HCT116 (cell line): ENCODE measurements at regions not wholly inside any gene's neighbourhood (a gene's known extent, or its start where the extent isn't known, plus 50 kb on each side); places are given as distances from the start of the nearest gene placed in this dataset.

Experiments
- ATAC-seq: fragments of 200-7000 bp; cut with Tn5 transposase; 2 replicates; pipeline ENCODE4 v1.9.1; 2020; ENCODE audit warnings: mild to moderate bottlenecking, moderate library complexity
- BruUV-seq: library from RNA; stranded (reverse); fragments of 400-500 nt; replicated peaks from 2 replicates; lab custom pipeline; 2021; lab: Mats Ljungman, UMichigan
- CTCF ChIA-PET: fragments of 300-600 bp; sonication (Branson Sonifier 250); formaldehyde crosslinking; loops from one replicate; lab custom pipeline; 2021; ENCODE audit warnings: antibody characterized with exemption; lab: Charles Lee
- POLR2A ChIA-PET: fragments of 300-600, 350-600 bp; sonication (Branson Sonifier 250); formaldehyde crosslinking; loops from one replicate; lab custom pipeline; 2021; ENCODE audit warnings: antibody characterized with exemption; lab: Charles Lee
- RAD21 ChIA-PET, 2 experiments: fragments of 300-600 bp; sonication (Branson Sonifier 250); formaldehyde crosslinking; loops; one replicate each; lab custom pipeline; 2023; ENCODE audit warnings: low total read pairs in 2 of 2; ENCODE audit not compliant: uncharacterized antibody in 2 of 2, unreplicated experiment in 2 of 2, low non-redundant PET in 1 of 2; lab: Charles Lee
- DNase-seq: peaks from one replicate; pipeline ENCODE4 v3.0.0-alpha.2; 2010; ENCODE audit warnings: low read depth, low spot score
- H2AFZ ChIP-seq: fragments of 200-600 bp; shearing (Covaris generic), sonication (generic); 2 replicates; pipeline ENCODE4 v1.6.1; 2017; ENCODE audit warnings: low read depth, mixed run types, mixed read lengths, antibody characterized with exemption, low read length; ENCODE audit not compliant: poor library complexity, severe bottlenecking
- H3K27ac ChIP-seq: 2 replicates; pipeline ENCODE4 v1.5.1; 2012; ENCODE audit warnings: low read depth, low read length
- H3K27me3 ChIP-seq: fragments of 200-600 bp; sonication (generic); 2 replicates; pipeline ENCODE4 v1.6.1; 2016; ENCODE audit warnings: mixed run types, low read length, mixed read lengths; ENCODE audit not compliant: insufficient read depth
- H3K36me3 ChIP-seq, 2 experiments: fragments of 200-500 bp in 1 of 2; fragments of 200-600 bp in 1 of 2; sonication (Bioruptor generic) in 1 of 2; sonication (generic) in 1 of 2; 2 replicates each; pipeline versions ENCODE4 v1.5.1 to v1.6.1; 2014 to 2016; ENCODE audit warnings: low read length in 2 of 2, inconsistent platforms in 1 of 2, mixed read lengths in 1 of 2, mixed run types in 1 of 2; ENCODE audit not compliant: insufficient read depth in 2 of 2, control insufficient read depth in 1 of 2
- H3K4me1 ChIP-seq, 2 experiments: fragments of 200-600 bp in 1 of 2; sonication (generic) in 1 of 2; 2 replicates each; pipeline versions ENCODE4 v1.5.1 to v1.6.1; 2012 to 2017; ENCODE audit warnings: low read length in 2 of 2, inconsistent platforms in 1 of 2, mild to moderate bottlenecking in 1 of 2, mixed read lengths in 1 of 2, mixed run types in 1 of 2, moderate library complexity in 1 of 2; ENCODE audit not compliant: insufficient read depth in 2 of 2, control insufficient read depth in 1 of 2
- H3K4me2 ChIP-seq: fragments of 200-600 bp; sonication (generic); 2 replicates; pipeline ENCODE4 v1.6.1; 2017; ENCODE audit warnings: mixed run types, low read length, mixed read lengths
- H3K4me3 ChIP-seq, 2 experiments: fragments of 200-600 bp in 1 of 2; sonication (generic) in 1 of 2; replicated peaks in 1 of 2; 2 replicates each; pipeline ENCODE4 v1.5.1; 2011 to 2016; ENCODE audit warnings: low read length in 2 of 2, control low read depth in 1 of 2, low read depth in 1 of 2, mild to moderate bottlenecking in 1 of 2, mixed read lengths in 1 of 2, mixed run types in 1 of 2
- H3K79me2 ChIP-seq: fragments of 200-600 bp; sonication (generic); 2 replicates; pipeline ENCODE4 v1.6.1; 2017; ENCODE audit warnings: mild to moderate bottlenecking, mixed run types, low read length, moderate library complexity, mixed read lengths; ENCODE audit not compliant: insufficient read depth
- H3K9ac ChIP-seq: fragments of 200-600 bp; sonication (generic); 2 replicates; pipeline ENCODE4 v1.6.1; 2016; ENCODE audit warnings: low read length, mixed read lengths
- H3K9me2 ChIP-seq: fragments of 200-600 bp; sonication (generic), shearing (Covaris generic); 2 replicates; pipeline ENCODE4 v1.6.1; 2017; ENCODE audit warnings: mixed run types, mild to moderate bottlenecking, moderate library complexity; ENCODE audit not compliant: insufficient read depth
- H3K9me3 ChIP-seq, 2 experiments: fragments of 200-500 bp in 1 of 2; fragments of 200-600 bp in 1 of 2; sonication (Bioruptor generic) in 1 of 2; sonication (generic) in 1 of 2; 2 replicates each; pipeline ENCODE4 v1.6.1; 2014 to 2017; ENCODE audit warnings: low read length in 2 of 2, mixed read lengths in 2 of 2, inconsistent platforms in 1 of 2, low read depth in 1 of 2, mild to moderate bottlenecking in 1 of 2, mixed run types in 1 of 2, moderate library complexity in 1 of 2; ENCODE audit not compliant: control insufficient read depth in 1 of 2, insufficient read depth in 1 of 2
- H4K20me1 ChIP-seq: fragments of 200-600 bp; sonication (generic), shearing (Covaris generic); 2 replicates; pipeline ENCODE4 v1.6.1; 2017; ENCODE audit warnings: mixed run types, mild to moderate bottlenecking, moderate library complexity; ENCODE audit not compliant: insufficient read depth
- CBX3 ChIP-seq: IDR thresholded peaks from 2 replicates; pipeline ENCODE4 v1.6.1; 2012; ENCODE audit warnings: low read depth
- CEBPB ChIP-seq: IDR thresholded peaks from 2 replicates; pipeline ENCODE4 v1.6.1; 2012; ENCODE audit warnings: low read depth
- ELF1 ChIP-seq: IDR thresholded peaks from 2 replicates; pipeline ENCODE4 v1.6.1; 2012; ENCODE audit warnings: low read depth, borderline replicate concordance
- EZH2phosphoT487 ChIP-seq: fragments of 200-600 bp; IDR thresholded peaks from 2 replicates; pipeline ENCODE4 v1.6.1; 2018; ENCODE audit warnings: antibody characterized with exemption, borderline replicate concordance
- JUND ChIP-seq: IDR thresholded peaks from 2 replicates; pipeline ENCODE4 v1.6.1; 2012
- POLR2A ChIP-seq: IDR thresholded peaks from 2 replicates; pipeline ENCODE4 v1.7.0; 2011; ENCODE audit warnings: borderline replicate concordance; ENCODE audit not compliant: insufficient read depth, insufficient read length; ENCODE audit errors: extremely low read depth
- POLR2AphosphoS5 ChIP-seq: IDR thresholded peaks from 2 replicates; pipeline ENCODE4 v1.6.1; 2011; ENCODE audit warnings: mild to moderate bottlenecking, low read depth, low read length, moderate library complexity
- RAD21 ChIP-seq: IDR thresholded peaks from 2 replicates; pipeline ENCODE4 v1.6.1; 2012; ENCODE audit warnings: low read depth, mild to moderate bottlenecking
- SIN3A ChIP-seq: IDR thresholded peaks from 2 replicates; pipeline ENCODE4 v1.6.1; 2012; ENCODE audit warnings: low read depth
- SP1 ChIP-seq: IDR thresholded peaks from 2 replicates; pipeline ENCODE4 v1.6.1; 2012; ENCODE audit warnings: low read depth
- SRF ChIP-seq: IDR thresholded peaks from 2 replicates; pipeline ENCODE4 v1.6.1; 2012; ENCODE audit warnings: low read depth
- YY1 ChIP-seq: IDR thresholded peaks from 2 replicates; pipeline ENCODE4 v1.6.1; 2011; ENCODE audit warnings: low read length, low read depth, moderate library complexity, mild to moderate bottlenecking; ENCODE audit not compliant: insufficient replicate concordance; ENCODE audit errors: extremely low read depth
- ZFX ChIP-seq: fragments of 450-650 bp; IDR thresholded peaks from 2 replicates; pipeline ENCODE4 v1.6.1; 2017
- ZNF274 ChIP-seq: fragments of 200-500 bp; sonication (Bioruptor generic); IDR thresholded peaks from 2 replicates; pipeline ENCODE4 v1.6.1; 2014; ENCODE audit warnings: mild to moderate bottlenecking, low read depth, low read length, inconsistent platforms
- intact Hi-C: fragments of 100-400 bp; cut with micrococcal nuclease; formaldehyde crosslinking; loops from 2 replicates; pipeline ENCODE4 v1.10.0; 2022
- TF ChIP-seq, protein P1 (sequence below): IDR thresholded peaks from 2 replicates; pipeline ENCODE4 v1.6.1; 2012
- TF ChIP-seq, protein P2 (sequence below): IDR thresholded peaks from 2 replicates; pipeline ENCODE4 v1.6.1; 2012; ENCODE audit warnings: low read depth

DNA sequence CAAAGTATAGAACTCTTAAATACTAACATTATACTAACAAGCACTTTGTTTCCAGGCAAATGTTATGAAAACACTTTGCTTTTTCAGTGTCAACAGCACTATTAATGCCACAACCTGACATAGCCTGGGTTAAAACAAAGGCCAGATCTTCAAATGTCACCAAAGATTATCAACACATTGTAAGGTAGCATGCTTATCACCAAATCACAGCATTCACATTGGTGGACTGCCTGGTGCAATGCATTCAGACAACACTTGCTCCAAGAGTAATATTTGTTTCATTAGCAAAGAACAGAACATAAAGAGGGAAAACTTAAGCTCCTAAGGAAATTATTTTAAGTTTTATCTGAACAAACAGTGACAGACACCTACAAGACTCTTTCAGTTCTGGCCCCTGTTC is 1361.2 kb downstream of the CDH8 start:
- H3K4me1 ChIP-seq, result no peaks in the 10 kb centered on the region
- peaks cover 8 to 15% of the 10 kb centered on the region in 2 experiments; a peak in 2 of 4 replicates for H3K9me3 ChIP-seq
- no peaks in the 10 kb centered on the region for H3K36me3 ChIP-seq
- CTCF ChIA-PET, result no interaction called here
- H3K27me3 ChIP-seq, result no peaks in the 10 kb centered on the region
- no peak overlapping the region for H3K4me2 ChIP-seq
- POLR2A ChIA-PET, result no interaction called here
- RAD21 ChIA-PET, result no interaction called here
- TF ChIP-seq ZFX, result no peak
- TF ChIP-seq POLR2AphosphoS5, result no peak
- no peak for TF ChIP-seq ELF1
- TF ChIP-seq, protein P1, sequence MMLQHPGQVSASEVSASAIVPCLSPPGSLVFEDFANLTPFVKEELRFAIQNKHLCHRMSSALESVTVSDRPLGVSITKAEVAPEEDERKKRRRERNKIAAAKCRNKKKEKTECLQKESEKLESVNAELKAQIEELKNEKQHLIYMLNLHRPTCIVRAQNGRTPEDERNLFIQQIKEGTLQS, result no peak
- TF ChIP-seq ZNF274, result no peak
- no peak for TF ChIP-seq SIN3A
- no peak for TF ChIP-seq JUND
- TF ChIP-seq EZH2phosphoT487, result no peak
- TF ChIP-seq CEBPB, result no peak
- TF ChIP-seq, protein P2, sequence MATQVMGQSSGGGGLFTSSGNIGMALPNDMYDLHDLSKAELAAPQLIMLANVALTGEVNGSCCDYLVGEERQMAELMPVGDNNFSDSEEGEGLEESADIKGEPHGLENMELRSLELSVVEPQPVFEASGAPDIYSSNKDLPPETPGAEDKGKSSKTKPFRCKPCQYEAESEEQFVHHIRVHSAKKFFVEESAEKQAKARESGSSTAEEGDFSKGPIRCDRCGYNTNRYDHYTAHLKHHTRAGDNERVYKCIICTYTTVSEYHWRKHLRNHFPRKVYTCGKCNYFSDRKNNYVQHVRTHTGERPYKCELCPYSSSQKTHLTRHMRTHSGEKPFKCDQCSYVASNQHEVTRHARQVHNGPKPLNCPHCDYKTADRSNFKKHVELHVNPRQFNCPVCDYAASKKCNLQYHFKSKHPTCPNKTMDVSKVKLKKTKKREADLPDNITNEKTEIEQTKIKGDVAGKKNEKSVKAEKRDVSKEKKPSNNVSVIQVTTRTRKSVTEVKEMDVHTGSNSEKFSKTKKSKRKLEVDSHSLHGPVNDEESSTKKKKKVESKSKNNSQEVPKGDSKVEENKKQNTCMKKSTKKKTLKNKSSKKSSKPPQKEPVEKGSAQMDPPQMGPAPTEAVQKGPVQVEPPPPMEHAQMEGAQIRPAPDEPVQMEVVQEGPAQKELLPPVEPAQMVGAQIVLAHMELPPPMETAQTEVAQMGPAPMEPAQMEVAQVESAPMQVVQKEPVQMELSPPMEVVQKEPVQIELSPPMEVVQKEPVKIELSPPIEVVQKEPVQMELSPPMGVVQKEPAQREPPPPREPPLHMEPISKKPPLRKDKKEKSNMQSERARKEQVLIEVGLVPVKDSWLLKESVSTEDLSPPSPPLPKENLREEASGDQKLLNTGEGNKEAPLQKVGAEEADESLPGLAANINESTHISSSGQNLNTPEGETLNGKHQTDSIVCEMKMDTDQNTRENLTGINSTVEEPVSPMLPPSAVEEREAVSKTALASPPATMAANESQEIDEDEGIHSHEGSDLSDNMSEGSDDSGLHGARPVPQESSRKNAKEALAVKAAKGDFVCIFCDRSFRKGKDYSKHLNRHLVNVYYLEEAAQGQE, result no peak
- no peak for TF ChIP-seq YY1
- no peak for TF ChIP-seq CBX3
- no peak for TF ChIP-seq POLR2A
- TF ChIP-seq RAD21, result no peak
- no peak for TF ChIP-seq SRF
- TF ChIP-seq SP1, result no peak
- H3K9me2 ChIP-seq, result no peaks in the 10 kb centered on the region
- no peak overlapping the region for H2AFZ ChIP-seq
- ATAC-seq, result no peak
- no peaks in the 10 kb centered on the region for H3K79me2 ChIP-seq
- no peaks in the 10 kb centered on the region for H4K20me1 ChIP-seq
- H3K27ac ChIP-seq, result no peak overlapping the region
- no peak overlapping the region for H3K4me3 ChIP-seq
- DNase-seq, result no peak
- intact Hi-C loops, result no loop called here
- no TSS peak for BruUV-seq
- H3K9ac ChIP-seq, result no peak overlapping the region
